ENCODE measurements at regions not wholly inside any gene's neighbourhood (a gene's known extent, or its start where the extent isn't known, plus 50 kb on each side); places are given as distances from the start of the nearest gene placed in this dataset.
A peak's percentile ranks its signal among the peaks of the same experiment; 100 is the strongest.

GRCh38 chr6:120675886-120676285, 658.4 kb downstream of the TBC1D32 start:
- H3K4me1 ChIP-seq (ENCODE audit: control insufficient read depth, insufficient read depth, low read length): no peaks in the 10 kb centered on the region
- H3K18ac ChIP-seq (ENCODE audit: low read depth, low read length): no peak overlapping the region
- no peak overlapping the region for H2AK5ac ChIP-seq (ENCODE audit: low read depth, low read length)
- intact Hi-C loops (cut with micrococcal nuclease): no loop called here
- H3K9me1 ChIP-seq (ENCODE audit: insufficient read depth, low read length): no peaks in the 10 kb centered on the region
- DNase-seq (no peak), ATAC-seq (ENCODE audit: low read depth) (no peak)
- no peak overlapping the region for H4K91ac ChIP-seq (ENCODE audit: insufficient read depth, low read depth, low read length)
- no peak overlapping the region for H3K56ac ChIP-seq (ENCODE audit: extremely low read depth, insufficient read depth, low read length)
- H4K8ac ChIP-seq (ENCODE audit: low read depth in 2 of 2, low read length in 2 of 2): no peak overlapping the region
- H4K20me1 ChIP-seq (ENCODE audit: insufficient read depth, low read length): no peaks in the 10 kb centered on the region
- H3K4me2 ChIP-seq (ENCODE audit: low read depth, low read length): no peak overlapping the region
- H3K4ac ChIP-seq (ENCODE audit: low read depth, low read length): no peak overlapping the region
- H2BK5ac ChIP-seq (ENCODE audit: low read depth, low read length, poor library complexity, severe bottlenecking): no peak overlapping the region
- no peak overlapping the region for H2AFZ ChIP-seq (replicated peaks; ENCODE audit: low read length, poor library complexity)
- no CpG with 5 or more reads among the region's 3 CpGs for WGBS, 2 experiments (ENCODE audit: extremely low coverage in 2 of 2, insufficient read length in 1 of 2)
- no peaks in the 10 kb centered on the region for H3K27me3 ChIP-seq (ENCODE audit: control insufficient read depth, insufficient read depth, low read length)
- CTCF ChIA-PET: interaction anchor here (0.5 kb wide), 1 partner anchor 782 kb away, joined by 3 read pairs; no protein-coding TSS in a partner anchor
- POLR2A ChIA-PET (ENCODE audit: unreplicated experiment): no interaction called here
- H3K9ac ChIP-seq (ENCODE audit: low read depth, low read length): no peak overlapping the region
- peaks cover 1% of the 10 kb centered on the region; the same call in 1 of the 2 replicates for H3K9me3 ChIP-seq (ENCODE audit: control insufficient read depth, insufficient read depth, low read length)
- H3K27ac ChIP-seq (ENCODE audit: insufficient read depth, low read length): no peak overlapping the region
- H3K14ac ChIP-seq (replicated peaks; ENCODE audit: low read depth, low read length): no peak overlapping the region
- no peak overlapping the region for H2BK15ac ChIP-seq (ENCODE audit: low read depth, low read length)
- no peak overlapping the region for H2BK20ac ChIP-seq (ENCODE audit: low read depth, low read length)
- no peak overlapping the region for H3K4me3 ChIP-seq (ENCODE audit: insufficient read depth, low read depth, low read length)
- dilution Hi-C loops (cut with HindIII; ENCODE audit: low sequenced_read_pairs, unreplicated experiment): no loop called here
- no TSS peak for BruUV-seq (replicated peaks)
- no peak overlapping the region for H4K5ac ChIP-seq (ENCODE audit: low read depth, low read length)
- no peaks in the 10 kb centered on the region for H3K79me1 ChIP-seq (ENCODE audit: low read depth in 1 of 2, low read length in 2 of 2)
- in situ Hi-C loops (cut with MboI; ENCODE audit: low sequenced_read_pairs): no loop called here
- H2AK9ac ChIP-seq (replicated peaks; ENCODE audit: low read depth, low read length, poor library complexity): no peak overlapping the region
- TF ChIP-seq NFE2L2 (IDR thresholded peaks at IDR 0.05; ENCODE audit: low read depth, low read length) (peak; percentile 14; the same call in 1 of the 2 replicates), SMC3 (IDR thresholded peaks at IDR 0.05; ENCODE audit: low read depth, low read length) (no peak), BHLHE40 (IDR thresholded peaks at IDR 0.05; ENCODE audit: low read depth, low read length) (no peak)
- H2BK120ac ChIP-seq (ENCODE audit: low read depth, low read length): no peak overlapping the region
- H3K36me3 ChIP-seq (ENCODE audit: control insufficient read depth, insufficient read depth, low read length): no peaks in the 10 kb centered on the region
- no peak overlapping the region for H3K23ac ChIP-seq (ENCODE audit: low read depth, low read length)

Data from IMR-90 (cell line).